HCT116 (cell line): ENCODE measurements at regions not wholly inside any gene's neighbourhood (a gene's known extent, or its start where the extent isn't known, plus 50 kb on each side); places are given as distances from the start of the nearest gene placed in this dataset.
"Not testable (repeated sequence)": the region's sequence is repeated elsewhere in the genome, so short reads cannot be mapped to it uniquely, and the experiment has no call there.

Experiments used
- ATAC-seq: fragments of 200-7000 bp; cut with Tn5 transposase; 2 replicates; pipeline ENCODE4 v1.9.1; 2020; ENCODE audit warnings: mild to moderate bottlenecking, moderate library complexity
- BruUV-seq: library from RNA; stranded (reverse); fragments of 400-500 nt; replicated peaks from 2 replicates; lab custom pipeline; 2021; lab: Mats Ljungman, UMichigan
- CTCF ChIA-PET: fragments of 300-600 bp; sonication (Branson Sonifier 250); formaldehyde crosslinking; loops from one replicate; lab custom pipeline; 2021; ENCODE audit warnings: antibody characterized with exemption; lab: Charles Lee
- POLR2A ChIA-PET: fragments of 300-600, 350-600 bp; sonication (Branson Sonifier 250); formaldehyde crosslinking; loops from one replicate; lab custom pipeline; 2021; ENCODE audit warnings: antibody characterized with exemption; lab: Charles Lee
- RAD21 ChIA-PET, 2 experiments: fragments of 300-600 bp; sonication (Branson Sonifier 250); formaldehyde crosslinking; loops; one replicate each; lab custom pipeline; 2023; ENCODE audit warnings: low total read pairs in 2 of 2; ENCODE audit not compliant: uncharacterized antibody in 2 of 2, unreplicated experiment in 2 of 2, low non-redundant PET in 1 of 2; lab: Charles Lee
- DNase-seq: peaks from one replicate; pipeline ENCODE4 v3.0.0-alpha.2; 2010; ENCODE audit warnings: low read depth, low spot score
- H2AFZ ChIP-seq: fragments of 200-600 bp; shearing (Covaris generic), sonication (generic); 2 replicates; pipeline ENCODE4 v1.6.1; 2017; ENCODE audit warnings: low read depth, mixed run types, mixed read lengths, antibody characterized with exemption, low read length; ENCODE audit not compliant: poor library complexity, severe bottlenecking
- H3K27ac ChIP-seq: 2 replicates; pipeline ENCODE4 v1.5.1; 2012; ENCODE audit warnings: low read depth, low read length
- H3K27me3 ChIP-seq: fragments of 200-600 bp; sonication (generic); 2 replicates; pipeline ENCODE4 v1.6.1; 2016; ENCODE audit warnings: mixed run types, low read length, mixed read lengths; ENCODE audit not compliant: insufficient read depth
- H3K36me3 ChIP-seq, 2 experiments: fragments of 200-500 bp in 1 of 2; fragments of 200-600 bp in 1 of 2; sonication (Bioruptor generic) in 1 of 2; sonication (generic) in 1 of 2; 2 replicates each; pipeline versions ENCODE4 v1.5.1 to v1.6.1; 2014 to 2016; ENCODE audit warnings: low read length in 2 of 2, inconsistent platforms in 1 of 2, mixed read lengths in 1 of 2, mixed run types in 1 of 2; ENCODE audit not compliant: insufficient read depth in 2 of 2, control insufficient read depth in 1 of 2
- H3K4me1 ChIP-seq, 2 experiments: fragments of 200-600 bp in 1 of 2; sonication (generic) in 1 of 2; 2 replicates each; pipeline versions ENCODE4 v1.5.1 to v1.6.1; 2012 to 2017; ENCODE audit warnings: low read length in 2 of 2, inconsistent platforms in 1 of 2, mild to moderate bottlenecking in 1 of 2, mixed read lengths in 1 of 2, mixed run types in 1 of 2, moderate library complexity in 1 of 2; ENCODE audit not compliant: insufficient read depth in 2 of 2, control insufficient read depth in 1 of 2
- H3K4me2 ChIP-seq: fragments of 200-600 bp; sonication (generic); 2 replicates; pipeline ENCODE4 v1.6.1; 2017; ENCODE audit warnings: mixed run types, low read length, mixed read lengths
- H3K4me3 ChIP-seq, 2 experiments: fragments of 200-600 bp in 1 of 2; sonication (generic) in 1 of 2; replicated peaks in 1 of 2; 2 replicates each; pipeline ENCODE4 v1.5.1; 2011 to 2016; ENCODE audit warnings: low read length in 2 of 2, control low read depth in 1 of 2, low read depth in 1 of 2, mild to moderate bottlenecking in 1 of 2, mixed read lengths in 1 of 2, mixed run types in 1 of 2
- H3K79me2 ChIP-seq: fragments of 200-600 bp; sonication (generic); 2 replicates; pipeline ENCODE4 v1.6.1; 2017; ENCODE audit warnings: mild to moderate bottlenecking, mixed run types, low read length, moderate library complexity, mixed read lengths; ENCODE audit not compliant: insufficient read depth
- H3K9ac ChIP-seq: fragments of 200-600 bp; sonication (generic); 2 replicates; pipeline ENCODE4 v1.6.1; 2016; ENCODE audit warnings: low read length, mixed read lengths
- H3K9me2 ChIP-seq: fragments of 200-600 bp; sonication (generic), shearing (Covaris generic); 2 replicates; pipeline ENCODE4 v1.6.1; 2017; ENCODE audit warnings: mixed run types, mild to moderate bottlenecking, moderate library complexity; ENCODE audit not compliant: insufficient read depth
- H3K9me3 ChIP-seq, 2 experiments: fragments of 200-500 bp in 1 of 2; fragments of 200-600 bp in 1 of 2; sonication (Bioruptor generic) in 1 of 2; sonication (generic) in 1 of 2; 2 replicates each; pipeline ENCODE4 v1.6.1; 2014 to 2017; ENCODE audit warnings: low read length in 2 of 2, mixed read lengths in 2 of 2, inconsistent platforms in 1 of 2, low read depth in 1 of 2, mild to moderate bottlenecking in 1 of 2, mixed run types in 1 of 2, moderate library complexity in 1 of 2; ENCODE audit not compliant: control insufficient read depth in 1 of 2, insufficient read depth in 1 of 2
- H4K20me1 ChIP-seq: fragments of 200-600 bp; sonication (generic), shearing (Covaris generic); 2 replicates; pipeline ENCODE4 v1.6.1; 2017; ENCODE audit warnings: mixed run types, mild to moderate bottlenecking, moderate library complexity; ENCODE audit not compliant: insufficient read depth
- CEBPB ChIP-seq: IDR thresholded peaks from 2 replicates; pipeline ENCODE4 v1.6.1; 2012; ENCODE audit warnings: low read depth
- EGR1 ChIP-seq: IDR thresholded peaks from 2 replicates; pipeline ENCODE4 v1.6.1; 2012; ENCODE audit warnings: low read depth
- ELF1 ChIP-seq: IDR thresholded peaks from 2 replicates; pipeline ENCODE4 v1.6.1; 2012; ENCODE audit warnings: low read depth, borderline replicate concordance
- EZH2 ChIP-seq: fragments of 200-600 bp; sonication (generic); IDR thresholded peaks from 2 replicates; pipeline ENCODE4 v1.6.1; 2017; ENCODE audit warnings: antibody characterized with exemption, mixed run types
- EZH2phosphoT487 ChIP-seq: fragments of 200-600 bp; IDR thresholded peaks from 2 replicates; pipeline ENCODE4 v1.6.1; 2018; ENCODE audit warnings: antibody characterized with exemption, borderline replicate concordance
- FOSL1 ChIP-seq: IDR thresholded peaks from 2 replicates; pipeline ENCODE4 v1.6.1; 2012; ENCODE audit warnings: low read depth
- POLR2A ChIP-seq: IDR thresholded peaks from 2 replicates; pipeline ENCODE4 v1.7.0; 2011; ENCODE audit warnings: borderline replicate concordance; ENCODE audit not compliant: insufficient read depth, insufficient read length; ENCODE audit errors: extremely low read depth
- POLR2AphosphoS5 ChIP-seq: IDR thresholded peaks from 2 replicates; pipeline ENCODE4 v1.6.1; 2011; ENCODE audit warnings: mild to moderate bottlenecking, low read depth, low read length, moderate library complexity
- RAD21 ChIP-seq: IDR thresholded peaks from 2 replicates; pipeline ENCODE4 v1.6.1; 2012; ENCODE audit warnings: low read depth, mild to moderate bottlenecking
- SIN3A ChIP-seq: IDR thresholded peaks from 2 replicates; pipeline ENCODE4 v1.6.1; 2012; ENCODE audit warnings: low read depth
- SP1 ChIP-seq: IDR thresholded peaks from 2 replicates; pipeline ENCODE4 v1.6.1; 2012; ENCODE audit warnings: low read depth
- SRF ChIP-seq: IDR thresholded peaks from 2 replicates; pipeline ENCODE4 v1.6.1; 2012; ENCODE audit warnings: low read depth
- TCF7L2 ChIP-seq: IDR thresholded peaks from 2 replicates; pipeline ENCODE4 v1.7.0; 2011; ENCODE audit warnings: borderline replicate concordance, inconsistent platforms; ENCODE audit not compliant: insufficient read depth, insufficient read length; ENCODE audit errors: extremely low read depth
- YY1 ChIP-seq: IDR thresholded peaks from 2 replicates; pipeline ENCODE4 v1.6.1; 2011; ENCODE audit warnings: low read length, low read depth, moderate library complexity, mild to moderate bottlenecking; ENCODE audit not compliant: insufficient replicate concordance; ENCODE audit errors: extremely low read depth
- ZNF274 ChIP-seq: fragments of 200-500 bp; sonication (Bioruptor generic); IDR thresholded peaks from 2 replicates; pipeline ENCODE4 v1.6.1; 2014; ENCODE audit warnings: mild to moderate bottlenecking, low read depth, low read length, inconsistent platforms
- intact Hi-C: fragments of 100-400 bp; cut with micrococcal nuclease; formaldehyde crosslinking; loops from 2 replicates; pipeline ENCODE4 v1.10.0; 2022
- TF ChIP-seq, protein P1 (sequence below), 3 experiments: fragments of 200-600 bp in 1 of 3; sonication (generic) in 1 of 3; IDR thresholded peaks in 2 of 3; conservative IDR thresholded peaks in 1 of 3; 2 replicates each; pipeline ENCODE4 v1.5.1; 2012 to 2017; ENCODE audit warnings: low read depth in 2 of 3, low read length in 2 of 3, antibody characterized with exemption in 1 of 3, borderline replicate concordance in 1 of 3, control low read depth in 1 of 3, mild to moderate bottlenecking in 1 of 3, mixed read lengths in 1 of 3, mixed run types in 1 of 3, moderate library complexity in 1 of 3; ENCODE audit not compliant: insufficient read depth in 1 of 3
- TF ChIP-seq, protein P2 (sequence below): IDR thresholded peaks from 2 replicates; pipeline ENCODE4 v1.6.1; 2012
- TF ChIP-seq, protein P3 (sequence below): IDR thresholded peaks from 2 replicates; pipeline ENCODE4 v1.6.1; 2012
- TF ChIP-seq, protein P4 (sequence below): IDR thresholded peaks from 2 replicates; pipeline ENCODE4 v1.6.1; 2011; ENCODE audit warnings: mild to moderate bottlenecking, low read length, moderate library complexity; ENCODE audit not compliant: insufficient replicate concordance; ENCODE audit errors: extremely low read depth

- no peak overlapping the region for H2AFZ ChIP-seq
- no peak for DNase-seq
- no peak overlapping the region for H3K4me2 ChIP-seq
- no peaks in the 10 kb centered on the region for H3K9me2 ChIP-seq
- no peaks in the 10 kb centered on the region for H3K4me1 ChIP-seq
- BruUV-seq: no TSS peak
- no peaks in the 10 kb centered on the region for H3K79me2 ChIP-seq
- H3K4me3 ChIP-seq: no peak overlapping the region
- intact Hi-C loops: no loop called here
- TF ChIP-seq, protein P1, sequence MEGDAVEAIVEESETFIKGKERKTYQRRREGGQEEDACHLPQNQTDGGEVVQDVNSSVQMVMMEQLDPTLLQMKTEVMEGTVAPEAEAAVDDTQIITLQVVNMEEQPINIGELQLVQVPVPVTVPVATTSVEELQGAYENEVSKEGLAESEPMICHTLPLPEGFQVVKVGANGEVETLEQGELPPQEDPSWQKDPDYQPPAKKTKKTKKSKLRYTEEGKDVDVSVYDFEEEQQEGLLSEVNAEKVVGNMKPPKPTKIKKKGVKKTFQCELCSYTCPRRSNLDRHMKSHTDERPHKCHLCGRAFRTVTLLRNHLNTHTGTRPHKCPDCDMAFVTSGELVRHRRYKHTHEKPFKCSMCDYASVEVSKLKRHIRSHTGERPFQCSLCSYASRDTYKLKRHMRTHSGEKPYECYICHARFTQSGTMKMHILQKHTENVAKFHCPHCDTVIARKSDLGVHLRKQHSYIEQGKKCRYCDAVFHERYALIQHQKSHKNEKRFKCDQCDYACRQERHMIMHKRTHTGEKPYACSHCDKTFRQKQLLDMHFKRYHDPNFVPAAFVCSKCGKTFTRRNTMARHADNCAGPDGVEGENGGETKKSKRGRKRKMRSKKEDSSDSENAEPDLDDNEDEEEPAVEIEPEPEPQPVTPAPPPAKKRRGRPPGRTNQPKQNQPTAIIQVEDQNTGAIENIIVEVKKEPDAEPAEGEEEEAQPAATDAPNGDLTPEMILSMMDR (IDR thresholded peaks at IDR 0.05 in 2 of 3, conservative IDR thresholded peaks at IDR 0.05 in 1 of 3; ENCODE audit: borderline replicate concordance in 1 of 3, insufficient read depth in 1 of 3, low read depth in 2 of 3, low read length in 2 of 3): no peak
- no peak for TF ChIP-seq SP1
- no peak for TF ChIP-seq FOSL1
- TF ChIP-seq POLR2A: no peak
- TF ChIP-seq RAD21: no peak
- no peak for TF ChIP-seq YY1
- TF ChIP-seq EGR1: no peak
- TF ChIP-seq CEBPB: no peak
- TF ChIP-seq EZH2: no peak
- TF ChIP-seq TCF7L2: no peak
- TF ChIP-seq, protein P2, sequence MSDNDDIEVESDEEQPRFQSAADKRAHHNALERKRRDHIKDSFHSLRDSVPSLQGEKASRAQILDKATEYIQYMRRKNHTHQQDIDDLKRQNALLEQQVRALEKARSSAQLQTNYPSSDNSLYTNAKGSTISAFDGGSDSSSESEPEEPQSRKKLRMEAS: no peak
- TF ChIP-seq, protein P3, sequence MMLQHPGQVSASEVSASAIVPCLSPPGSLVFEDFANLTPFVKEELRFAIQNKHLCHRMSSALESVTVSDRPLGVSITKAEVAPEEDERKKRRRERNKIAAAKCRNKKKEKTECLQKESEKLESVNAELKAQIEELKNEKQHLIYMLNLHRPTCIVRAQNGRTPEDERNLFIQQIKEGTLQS: no peak
- TF ChIP-seq EZH2phosphoT487: no peak
- no peak for TF ChIP-seq SRF
- TF ChIP-seq ELF1: no peak
- TF ChIP-seq ZNF274: no peak
- TF ChIP-seq, protein P4, sequence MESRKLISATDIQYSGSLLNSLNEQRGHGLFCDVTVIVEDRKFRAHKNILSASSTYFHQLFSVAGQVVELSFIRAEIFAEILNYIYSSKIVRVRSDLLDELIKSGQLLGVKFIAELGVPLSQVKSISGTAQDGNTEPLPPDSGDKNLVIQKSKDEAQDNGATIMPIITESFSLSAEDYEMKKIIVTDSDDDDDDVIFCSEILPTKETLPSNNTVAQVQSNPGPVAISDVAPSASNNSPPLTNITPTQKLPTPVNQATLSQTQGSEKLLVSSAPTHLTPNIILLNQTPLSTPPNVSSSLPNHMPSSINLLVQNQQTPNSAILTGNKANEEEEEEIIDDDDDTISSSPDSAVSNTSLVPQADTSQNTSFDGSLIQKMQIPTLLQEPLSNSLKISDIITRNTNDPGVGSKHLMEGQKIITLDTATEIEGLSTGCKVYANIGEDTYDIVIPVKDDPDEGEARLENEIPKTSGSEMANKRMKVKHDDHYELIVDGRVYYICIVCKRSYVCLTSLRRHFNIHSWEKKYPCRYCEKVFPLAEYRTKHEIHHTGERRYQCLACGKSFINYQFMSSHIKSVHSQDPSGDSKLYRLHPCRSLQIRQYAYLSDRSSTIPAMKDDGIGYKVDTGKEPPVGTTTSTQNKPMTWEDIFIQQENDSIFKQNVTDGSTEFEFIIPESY: no peak
- TF ChIP-seq SIN3A: no peak
- TF ChIP-seq POLR2AphosphoS5: no peak
- no peak overlapping the region for H3K27ac ChIP-seq
- ChIA-PET POLR2A (no interaction called here), CTCF (no interaction called here), RAD21 (no interaction called here)
- H3K9ac ChIP-seq: no peak overlapping the region
- no peaks in the 10 kb centered on the region for H3K9me3 ChIP-seq
- H3K27me3 ChIP-seq: no peaks in the 10 kb centered on the region
- no peaks in the 10 kb centered on the region for H3K36me3 ChIP-seq
- no peak for ATAC-seq
- H4K20me1 ChIP-seq: no peaks in the 10 kb centered on the region
These were observed 165.9 kb upstream of the VIPR2 start for GRCh38 chr7:159310457-159311171.

DNA sequence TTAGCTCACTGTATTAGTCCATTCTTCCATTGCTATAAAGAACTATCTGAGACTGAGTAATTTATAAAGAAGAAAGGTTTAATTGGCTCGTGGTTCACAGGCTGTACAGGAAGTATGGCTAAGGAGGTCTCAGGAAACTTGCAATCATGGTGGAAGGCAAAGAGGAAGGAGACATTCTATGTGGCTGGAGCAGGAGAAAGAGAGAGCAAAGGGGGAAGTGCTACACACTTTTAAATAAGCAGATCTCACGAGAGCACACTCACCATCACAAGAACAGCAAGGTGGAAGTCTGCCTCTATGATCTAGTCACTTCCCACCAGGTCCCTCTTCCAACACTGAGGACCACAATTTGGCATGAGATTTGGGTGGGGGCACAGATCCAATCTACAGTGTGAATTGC is 164.5 kb upstream of the VIPR2 start:
- H3K9me2 ChIP-seq, H3K9me3 ChIP-seq, H3K27ac ChIP-seq, ATAC-seq, H3K4me3 ChIP-seq, intact Hi-C loops, H3K4me1 ChIP-seq, BruUV-seq, H3K9ac ChIP-seq, H3K36me3 ChIP-seq, RAD21 ChIA-PET, H3K27me3 ChIP-seq, H3K79me2 ChIP-seq, DNase-seq, CTCF ChIA-PET, POLR2A ChIA-PET, H3K4me2 ChIP-seq, H2AFZ ChIP-seq, H4K20me1 ChIP-seq: not testable (repeated sequence)
